ENCODE measurements at regions not wholly inside any gene's neighbourhood (a gene's known extent, or its start where the extent isn't known, plus 50 kb on each side); places are given as distances from the start of the nearest gene placed in this dataset.

GRCh38 chr14:104373055-104373854 lies 206.3 kb upstream of the C14orf180 start:
- intact Hi-C loops (cut with micrococcal nuclease): no loop called here
- H3K36me3 ChIP-seq (ENCODE audit: control insufficient read depth in 1 of 2, insufficient read depth in 2 of 2, low read length in 2 of 2): no peaks in the 10 kb centered on the region
- H2AFZ ChIP-seq (ENCODE audit: low read depth, low read length, poor library complexity, severe bottlenecking): no peak overlapping the region
- H3K9me2 ChIP-seq (ENCODE audit: insufficient read depth): no peaks in the 10 kb centered on the region
- no peaks in the 10 kb centered on the region for H3K9me3 ChIP-seq (ENCODE audit: control insufficient read depth in 1 of 2, insufficient read depth in 1 of 2, low read depth in 1 of 2, low read length in 2 of 2)
- BruUV-seq (replicated peaks): no TSS peak
- no peak overlapping the region for H3K27ac ChIP-seq (ENCODE audit: low read depth, low read length)
- H3K4me3 ChIP-seq (replicated peaks in 1 of 2; ENCODE audit: low read depth in 1 of 2, low read length in 2 of 2): no peak overlapping the region
- H4K20me1 ChIP-seq (ENCODE audit: insufficient read depth): no peaks in the 10 kb centered on the region
- no peak overlapping the region for H3K4me2 ChIP-seq (ENCODE audit: low read length)
- no peaks in the 10 kb centered on the region for H3K4me1 ChIP-seq (ENCODE audit: control insufficient read depth in 1 of 2, insufficient read depth in 2 of 2, low read length in 2 of 2)
- no peak overlapping the region for H3K9ac ChIP-seq (ENCODE audit: low read length)
- no peaks in the 10 kb centered on the region for H3K79me2 ChIP-seq (ENCODE audit: insufficient read depth, low read length)
- RAD21 ChIA-PET (ENCODE audit: low non-redundant PET in 1 of 2, low total read pairs in 2 of 2, uncharacterized antibody in 2 of 2, unreplicated experiment in 2 of 2): no interaction called here
- no peak for ATAC-seq
- POLR2A ChIA-PET: no interaction called here
- TF ChIP-seq, protein P1, sequence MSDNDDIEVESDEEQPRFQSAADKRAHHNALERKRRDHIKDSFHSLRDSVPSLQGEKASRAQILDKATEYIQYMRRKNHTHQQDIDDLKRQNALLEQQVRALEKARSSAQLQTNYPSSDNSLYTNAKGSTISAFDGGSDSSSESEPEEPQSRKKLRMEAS (IDR thresholded peaks at IDR 0.05): no peak
- TF ChIP-seq, protein P2, sequence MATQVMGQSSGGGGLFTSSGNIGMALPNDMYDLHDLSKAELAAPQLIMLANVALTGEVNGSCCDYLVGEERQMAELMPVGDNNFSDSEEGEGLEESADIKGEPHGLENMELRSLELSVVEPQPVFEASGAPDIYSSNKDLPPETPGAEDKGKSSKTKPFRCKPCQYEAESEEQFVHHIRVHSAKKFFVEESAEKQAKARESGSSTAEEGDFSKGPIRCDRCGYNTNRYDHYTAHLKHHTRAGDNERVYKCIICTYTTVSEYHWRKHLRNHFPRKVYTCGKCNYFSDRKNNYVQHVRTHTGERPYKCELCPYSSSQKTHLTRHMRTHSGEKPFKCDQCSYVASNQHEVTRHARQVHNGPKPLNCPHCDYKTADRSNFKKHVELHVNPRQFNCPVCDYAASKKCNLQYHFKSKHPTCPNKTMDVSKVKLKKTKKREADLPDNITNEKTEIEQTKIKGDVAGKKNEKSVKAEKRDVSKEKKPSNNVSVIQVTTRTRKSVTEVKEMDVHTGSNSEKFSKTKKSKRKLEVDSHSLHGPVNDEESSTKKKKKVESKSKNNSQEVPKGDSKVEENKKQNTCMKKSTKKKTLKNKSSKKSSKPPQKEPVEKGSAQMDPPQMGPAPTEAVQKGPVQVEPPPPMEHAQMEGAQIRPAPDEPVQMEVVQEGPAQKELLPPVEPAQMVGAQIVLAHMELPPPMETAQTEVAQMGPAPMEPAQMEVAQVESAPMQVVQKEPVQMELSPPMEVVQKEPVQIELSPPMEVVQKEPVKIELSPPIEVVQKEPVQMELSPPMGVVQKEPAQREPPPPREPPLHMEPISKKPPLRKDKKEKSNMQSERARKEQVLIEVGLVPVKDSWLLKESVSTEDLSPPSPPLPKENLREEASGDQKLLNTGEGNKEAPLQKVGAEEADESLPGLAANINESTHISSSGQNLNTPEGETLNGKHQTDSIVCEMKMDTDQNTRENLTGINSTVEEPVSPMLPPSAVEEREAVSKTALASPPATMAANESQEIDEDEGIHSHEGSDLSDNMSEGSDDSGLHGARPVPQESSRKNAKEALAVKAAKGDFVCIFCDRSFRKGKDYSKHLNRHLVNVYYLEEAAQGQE (IDR thresholded peaks at IDR 0.05; ENCODE audit: low read depth): no peak
- no peak for TF ChIP-seq POLR2A (IDR thresholded peaks at IDR 0.05; ENCODE audit: borderline replicate concordance, extremely low read depth, insufficient read depth, insufficient read length)
- no peak for TF ChIP-seq POLR2AphosphoS5 (IDR thresholded peaks at IDR 0.05; ENCODE audit: low read depth, low read length)
- TF ChIP-seq ELF1 (IDR thresholded peaks at IDR 0.05; ENCODE audit: borderline replicate concordance, low read depth): no peak
- TF ChIP-seq TCF7L2 (IDR thresholded peaks at IDR 0.05; ENCODE audit: borderline replicate concordance, extremely low read depth, insufficient read depth, insufficient read length): no peak
- TF ChIP-seq SP1 (IDR thresholded peaks at IDR 0.05; ENCODE audit: low read depth): no peak
- TF ChIP-seq ZNF274 (IDR thresholded peaks at IDR 0.05; ENCODE audit: low read depth, low read length): no peak
- no peak for TF ChIP-seq JUND (IDR thresholded peaks at IDR 0.05)
- no peak for DNase-seq (ENCODE audit: low read depth, low spot score)
- peaks cover 2% of the 10 kb centered on the region for H3K27me3 ChIP-seq (ENCODE audit: insufficient read depth, low read length)
- CTCF ChIA-PET: no interaction called here
